ENCODE measurements at regions not wholly inside any gene's neighbourhood (a gene's known extent, or its start where the extent isn't known, plus 50 kb on each side); places are given as distances from the start of the nearest gene placed in this dataset.
"Not testable (repeated sequence)": the region's sequence is repeated elsewhere in the genome, so short reads cannot be mapped to it uniquely, and the experiment has no call there.

DNA sequence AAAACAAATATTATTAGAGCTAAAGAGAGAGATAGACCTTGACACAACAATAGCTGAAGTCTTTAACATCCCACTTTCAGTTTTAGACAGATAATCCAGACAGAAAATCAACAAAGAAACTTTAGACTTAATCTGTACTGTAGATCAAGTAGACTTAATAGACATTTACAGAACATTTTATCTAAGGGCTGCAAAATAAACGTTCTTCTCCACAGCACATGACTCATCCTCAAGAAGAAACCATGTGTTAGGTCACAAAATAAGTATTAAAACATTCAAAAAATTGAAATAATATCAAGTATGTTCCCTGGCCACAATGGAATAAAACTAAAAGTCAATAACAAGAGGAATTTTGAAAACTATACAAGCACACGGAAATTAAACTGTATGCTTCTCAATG is 1510.3 kb upstream of the PCDH10 start:
- DNase-seq (ENCODE audit: low read depth), result peak; percentile 1

DNA sequence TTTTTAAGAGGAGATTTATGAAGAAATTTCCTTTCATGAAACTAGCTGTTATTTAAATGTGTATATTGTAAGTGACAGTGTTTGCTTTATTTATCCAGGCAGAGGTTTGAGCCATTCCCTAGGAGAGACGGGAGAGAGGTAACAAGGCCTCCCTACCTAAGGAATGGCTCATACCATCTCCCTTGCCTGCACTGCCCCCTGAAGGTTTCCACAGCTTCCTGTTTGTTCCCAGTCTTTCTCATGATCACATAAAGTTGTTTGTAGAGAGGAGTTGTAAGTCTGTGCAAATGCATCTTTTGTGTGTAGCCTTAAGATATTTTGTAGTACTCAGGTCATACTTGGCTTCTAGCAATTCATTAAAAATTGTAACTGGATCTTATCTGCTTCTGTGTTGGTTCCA is 1504.5 kb upstream of the PCDH10 start:
- DNase-seq (ENCODE audit: low read depth), result peak; percentile 30

DNA sequence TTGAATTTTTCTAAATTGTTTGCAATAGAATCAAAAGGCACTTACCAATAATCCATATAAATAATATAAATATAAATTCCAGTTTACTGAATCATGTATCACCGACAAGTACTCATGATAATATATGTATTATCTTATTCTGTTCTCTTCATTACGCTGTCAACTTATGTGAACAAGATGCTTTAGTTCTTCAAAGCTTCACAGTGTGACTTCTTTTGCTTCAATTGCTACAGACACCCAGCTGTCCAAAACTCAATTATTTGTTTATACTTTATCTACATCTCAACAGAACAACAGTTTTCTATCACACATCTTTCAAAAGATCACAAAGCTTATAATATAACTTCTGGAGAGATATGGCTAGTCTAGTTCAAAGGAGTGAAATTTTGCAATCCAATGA is 1499.9 kb upstream of the PCDH10 start:
- DNase-seq (ENCODE audit: low read depth), result no peak

DNA sequence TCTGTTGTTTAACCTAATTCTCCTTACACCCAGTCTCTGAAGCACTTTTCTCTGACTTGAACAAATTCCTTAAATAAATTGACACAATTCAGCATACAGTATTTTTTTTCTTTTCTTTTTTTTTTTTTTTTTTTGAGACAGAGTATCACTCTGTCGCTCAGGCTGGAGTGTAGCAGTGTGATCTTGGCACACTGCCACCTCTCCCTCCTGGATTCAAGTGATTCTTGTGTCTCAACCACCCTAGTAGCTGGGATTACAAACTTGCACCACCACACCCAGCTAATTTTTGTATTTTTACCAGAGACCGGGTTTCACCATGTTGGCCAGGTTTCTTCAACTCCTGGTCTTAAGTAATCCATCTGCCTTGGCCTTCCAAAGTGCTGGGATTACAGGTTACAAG is 1498.1 kb upstream of the PCDH10 start:
- DNase-seq (ENCODE audit: low read depth), result no peak

DNA sequence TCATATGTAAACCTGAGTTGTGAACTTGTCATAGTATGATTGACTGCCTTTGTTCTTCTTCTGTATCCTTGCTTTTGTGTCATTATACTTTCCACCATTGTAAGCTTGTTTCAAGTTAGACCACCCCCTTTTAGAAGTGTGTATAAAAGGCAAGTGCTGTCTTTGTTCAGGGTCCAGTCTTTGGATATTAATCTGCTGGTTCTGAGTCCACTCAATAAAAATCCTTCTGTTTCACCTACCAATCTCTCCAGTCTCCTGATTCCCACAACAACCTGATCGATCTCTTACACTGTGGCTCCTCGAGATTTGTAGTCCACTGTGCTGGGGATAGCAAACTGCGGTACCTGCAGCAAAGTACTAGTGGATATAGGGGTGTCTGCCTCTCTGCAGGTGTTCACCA is 1465.8 kb upstream of the PCDH10 start:
- not testable (repeated sequence) for DNase-seq (ENCODE audit: low read depth)

DNA sequence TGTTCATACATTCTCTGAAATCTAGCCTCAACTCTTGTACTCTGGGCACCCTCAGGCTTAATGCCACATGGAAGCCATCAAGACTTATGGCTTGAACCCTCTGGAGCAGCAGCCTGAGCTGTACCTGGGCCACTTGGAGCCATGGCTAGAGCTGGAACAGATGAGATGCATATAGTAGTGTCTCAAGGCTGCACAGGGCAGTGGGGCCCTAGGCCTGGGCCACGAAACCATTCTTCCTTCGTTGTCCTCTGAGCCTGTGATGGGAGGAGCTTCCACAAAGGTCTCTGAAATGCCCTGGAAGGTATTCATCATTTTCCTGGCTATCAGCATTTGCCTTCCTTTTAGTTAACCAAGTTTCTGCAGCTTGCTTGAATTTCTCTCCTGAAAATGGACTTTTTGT is 1427.2 kb upstream of the PCDH10 start:
- no peak for DNase-seq (ENCODE audit: low read depth)

DNA sequence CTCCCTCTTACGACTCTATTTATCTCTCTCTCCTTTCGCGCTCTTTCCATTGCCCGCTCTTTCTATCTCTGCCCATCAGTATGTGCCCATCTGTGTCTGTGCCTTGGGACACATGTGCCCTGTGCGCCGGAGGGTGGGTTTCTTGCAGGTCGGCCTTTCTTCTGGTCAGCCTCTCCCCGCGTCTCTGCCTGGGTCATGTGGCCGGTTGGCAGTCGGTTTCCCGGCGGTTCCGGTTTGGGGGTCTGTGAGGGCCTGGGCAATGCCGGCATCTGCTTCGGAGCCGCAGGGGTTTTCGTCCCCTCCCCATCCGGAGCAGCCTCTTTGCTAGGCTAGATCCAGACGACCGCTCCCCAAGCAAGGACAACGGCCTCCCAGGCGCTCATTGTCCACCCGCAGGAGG is 1426.0 kb upstream of the PCDH10 start:
- DNase-seq (ENCODE audit: low read depth), result not testable (repeated sequence)

DNA sequence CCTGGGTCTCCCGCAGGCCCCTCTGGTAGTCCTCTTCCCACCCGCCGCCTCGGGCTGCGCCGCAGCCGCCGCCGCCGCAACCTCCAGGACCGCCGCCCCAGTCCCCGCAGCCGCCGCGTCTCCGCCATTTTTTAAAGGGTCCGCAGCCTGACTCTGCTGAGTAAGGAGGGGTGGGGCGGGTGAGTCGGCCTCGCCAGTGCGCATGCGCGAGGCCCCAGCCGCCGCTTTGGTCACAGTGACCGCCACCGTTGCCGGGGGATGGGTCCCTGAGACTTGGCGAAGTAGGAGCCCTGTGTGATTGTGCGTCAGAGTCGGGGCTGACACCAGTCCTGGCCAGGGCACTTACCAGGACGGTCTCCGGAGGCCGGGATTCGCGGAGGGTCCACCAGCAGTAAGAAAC is 1424.2 kb upstream of the PCDH10 start:
- DNase-seq (ENCODE audit: low read depth), result peak; percentile 1

DNA sequence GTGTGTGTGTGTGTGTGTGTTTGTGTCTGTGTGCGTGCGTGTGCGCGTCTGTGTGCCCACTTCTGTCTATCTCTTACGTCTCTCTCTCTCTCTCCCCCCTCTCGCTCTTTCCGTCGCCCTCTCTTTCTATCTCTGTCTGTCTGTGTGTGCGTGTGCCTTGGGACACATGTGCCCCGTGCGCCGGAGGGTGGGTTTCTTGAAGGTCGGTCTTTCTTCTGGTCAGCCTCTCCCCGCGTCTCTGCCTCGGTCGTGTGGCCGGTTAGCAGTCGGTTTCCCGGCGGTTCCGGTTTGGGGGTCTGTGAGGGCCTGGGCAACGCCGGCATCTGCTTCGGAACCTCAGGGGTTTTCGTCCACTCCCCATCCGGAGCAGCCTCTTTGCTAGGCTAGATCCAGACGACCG is 1423.6 kb upstream of the PCDH10 start:
- DNase-seq (ENCODE audit: low read depth), result not testable (repeated sequence)

DNA sequence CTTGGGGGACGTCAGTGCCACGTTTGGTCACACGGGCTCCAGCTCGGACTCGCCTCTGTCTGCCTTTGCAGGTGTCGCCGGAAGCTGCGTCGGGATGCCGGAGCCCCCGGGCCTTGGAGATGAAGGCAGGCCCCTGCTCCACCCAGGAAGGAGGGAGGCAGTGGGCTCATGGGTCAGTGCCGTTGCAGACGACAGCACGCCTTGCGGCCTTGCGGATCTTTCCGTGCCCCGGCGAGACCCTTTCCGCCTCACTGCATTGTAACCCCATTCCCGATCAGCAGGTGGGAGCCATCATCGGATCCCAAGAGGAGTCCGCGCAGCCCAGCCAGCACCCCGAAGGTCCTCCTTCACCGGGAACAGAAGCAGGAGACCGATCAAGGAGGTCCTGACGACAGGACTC is 1422.2 kb upstream of the PCDH10 start:
- not testable (repeated sequence) for DNase-seq (ENCODE audit: low read depth)

DNA sequence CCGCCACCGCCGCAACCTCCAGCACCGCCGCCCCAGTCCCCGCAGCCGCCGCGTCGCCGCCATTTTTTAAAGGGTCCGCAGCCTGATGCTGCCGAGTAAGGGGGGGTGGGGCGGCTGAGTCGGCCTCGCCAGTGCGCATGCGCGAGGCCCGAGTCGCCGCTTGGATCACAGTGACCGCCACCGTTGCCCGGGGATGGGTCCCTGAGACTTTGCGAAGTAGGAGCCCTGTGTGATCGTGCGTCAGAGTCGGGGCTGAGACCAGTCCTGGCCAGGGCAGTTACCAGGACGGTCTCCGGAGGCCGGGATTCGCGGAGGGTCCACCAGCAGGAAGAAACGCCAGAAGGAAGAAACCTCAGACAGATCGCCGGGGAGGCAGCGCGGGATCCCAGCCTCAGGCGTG is 1421.7 kb upstream of the PCDH10 start:
- DNase-seq (ENCODE audit: low read depth), result not testable (repeated sequence)

DNA sequence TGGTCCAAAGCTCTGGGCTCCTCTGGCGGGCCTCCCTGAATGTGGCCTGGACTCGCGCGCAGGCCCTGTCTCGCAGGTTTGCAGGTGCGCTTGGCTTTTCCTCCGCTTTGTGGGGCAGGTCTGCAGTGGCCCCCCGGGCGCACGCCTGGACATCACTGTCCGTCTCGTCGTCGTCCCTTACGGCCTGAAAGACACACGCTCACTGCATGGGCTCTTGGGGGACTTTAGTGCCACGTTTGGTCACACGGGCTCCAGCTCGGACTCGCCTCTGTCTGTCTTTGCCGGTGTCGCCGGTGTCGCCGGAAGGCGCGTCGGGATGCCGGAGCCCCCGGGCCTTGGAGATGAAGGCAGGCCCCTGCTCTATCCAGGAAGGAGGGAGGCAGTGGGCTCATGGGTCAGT is 1419.9 kb upstream of the PCDH10 start:
- not testable (repeated sequence) for DNase-seq (ENCODE audit: low read depth)

DNA sequence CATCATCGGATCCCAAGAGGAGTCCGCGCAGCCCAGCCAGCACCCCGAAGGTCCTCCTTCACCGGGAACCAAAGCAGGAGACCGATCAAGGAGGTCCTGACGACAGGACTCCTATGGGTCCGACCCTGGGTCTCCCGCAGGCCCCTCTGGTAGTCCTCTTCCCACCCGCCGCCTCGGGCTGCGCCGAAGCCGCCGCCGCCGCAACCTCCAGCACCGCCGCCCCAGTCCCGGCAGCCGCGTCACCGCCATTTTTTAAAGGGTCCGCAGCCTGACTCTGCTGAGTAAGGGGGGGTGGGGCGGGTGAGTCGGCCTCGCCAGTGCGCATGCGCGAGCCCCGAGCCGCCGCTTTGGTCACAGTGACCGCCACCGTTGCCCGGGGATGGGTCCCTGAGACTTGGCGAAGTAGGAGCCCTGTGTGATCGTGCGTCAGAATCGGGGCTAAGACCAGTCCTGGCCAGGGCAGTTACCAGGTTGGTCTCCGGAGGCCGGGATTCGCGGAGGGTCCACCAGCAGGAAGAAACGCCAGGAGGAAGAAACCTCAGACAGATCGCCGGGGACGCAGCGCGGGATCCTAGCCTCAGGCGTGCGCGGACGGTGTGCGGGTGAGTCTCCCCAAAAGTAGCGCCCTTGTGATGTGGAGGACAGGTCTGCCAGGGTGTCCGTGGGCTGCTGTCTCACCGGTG is 1419.2 kb upstream of the PCDH10 start:
- DNase-seq (ENCODE audit: low read depth), result not testable (repeated sequence)

DNA sequence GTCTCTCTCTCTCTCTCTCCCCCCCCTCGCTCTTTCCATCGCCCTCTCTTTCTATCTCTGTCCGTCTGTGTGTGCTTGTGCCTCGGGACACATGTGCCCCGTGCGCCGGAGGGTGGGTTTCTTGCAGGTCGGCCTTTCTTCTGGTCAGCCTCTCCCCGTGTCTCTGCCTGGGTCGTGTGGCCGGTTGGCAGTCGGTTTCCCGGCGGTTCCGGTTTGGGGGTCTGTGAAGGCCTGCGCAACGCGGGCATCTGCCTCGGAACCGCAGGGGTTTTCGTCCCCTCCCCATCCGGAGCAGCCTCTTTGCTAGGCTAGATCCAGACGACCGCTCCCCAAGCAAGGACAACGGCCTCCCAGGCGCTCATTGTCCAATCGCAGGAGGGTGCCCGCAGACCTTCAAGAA is 1418.5 kb upstream of the PCDH10 start:
- DNase-seq (ENCODE audit: low read depth), result not testable (repeated sequence)

DNA sequence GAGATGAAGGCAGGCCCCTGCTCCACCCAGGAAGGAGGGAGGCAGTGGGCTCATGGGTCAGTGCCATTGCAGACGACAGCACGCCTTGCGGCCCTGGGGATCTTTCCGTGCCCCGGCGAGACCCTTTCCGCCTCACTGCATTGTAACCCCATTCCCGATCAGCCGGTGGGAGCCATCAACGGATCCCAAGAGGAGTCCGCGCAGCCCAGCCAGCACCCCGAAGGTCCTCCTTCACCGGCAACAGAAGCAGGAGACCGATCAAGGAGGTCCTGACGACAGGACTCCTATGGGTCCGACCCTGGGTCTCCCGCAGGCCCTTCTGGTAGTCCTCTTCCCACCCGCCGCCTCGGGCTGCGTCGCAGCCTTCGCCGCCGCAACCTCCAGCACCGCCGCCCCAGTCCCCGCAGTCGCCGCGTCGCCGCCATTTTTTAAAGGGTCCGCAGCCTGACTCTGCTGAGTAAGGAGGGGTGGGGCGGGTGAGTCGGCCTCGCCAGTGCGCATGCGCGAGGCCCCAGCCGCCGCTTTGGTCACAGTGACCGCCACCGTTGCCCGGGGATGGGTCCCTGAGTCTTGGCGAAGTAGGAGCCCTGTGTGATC is 1417.0 kb upstream of the PCDH10 start:
- not testable (repeated sequence) for DNase-seq (ENCODE audit: low read depth)

DNA sequence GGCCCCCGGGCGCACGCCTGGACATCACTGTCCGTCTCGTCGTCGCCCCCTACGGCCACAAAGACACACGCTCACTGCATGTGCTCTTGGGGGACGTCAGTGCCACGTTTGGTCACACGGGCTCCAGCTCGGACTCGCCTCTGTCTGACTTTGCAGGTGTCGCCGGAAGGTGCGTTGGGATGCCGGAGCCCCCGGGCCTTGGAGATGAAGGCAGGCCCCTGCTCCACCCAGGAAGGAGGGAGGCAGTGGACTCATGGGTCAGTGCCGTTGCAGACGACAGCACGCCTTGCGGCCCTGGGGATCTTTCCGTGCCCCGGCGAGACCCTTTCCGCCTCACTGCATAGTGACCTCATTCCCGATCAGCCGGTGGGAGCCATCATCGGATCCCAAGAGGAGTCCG is 1414.8 kb upstream of the PCDH10 start:
- DNase-seq (ENCODE audit: low read depth), result not testable (repeated sequence)

DNA sequence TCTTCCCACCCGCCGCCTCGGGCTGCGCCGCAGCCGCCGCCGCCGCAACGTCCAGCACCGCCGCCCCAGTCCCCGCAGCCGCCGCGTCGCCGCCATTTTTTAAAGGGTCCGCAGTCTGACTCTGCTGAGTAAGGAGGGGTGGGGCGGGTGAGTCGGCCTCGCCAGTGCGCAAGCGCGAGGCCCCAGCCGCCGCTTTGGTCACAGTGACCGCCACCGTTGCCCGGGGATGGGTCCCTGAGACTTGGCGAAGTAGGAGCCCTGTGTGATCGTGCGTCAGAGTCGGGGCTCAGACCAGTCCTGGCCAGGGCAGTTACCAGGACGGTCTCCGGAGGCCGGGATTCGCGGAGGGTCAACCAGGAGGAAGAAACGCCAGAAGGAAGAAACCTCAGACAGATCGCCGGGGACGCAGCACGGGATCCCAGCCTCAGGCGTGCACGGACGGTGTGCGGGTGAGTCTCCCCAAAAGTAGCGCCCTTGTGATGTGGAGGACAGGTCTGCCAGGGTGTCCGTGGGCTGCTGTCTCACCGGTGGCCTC is 1414.2 kb upstream of the PCDH10 start:
- DNase-seq (ENCODE audit: low read depth), result not testable (repeated sequence)

DNA sequence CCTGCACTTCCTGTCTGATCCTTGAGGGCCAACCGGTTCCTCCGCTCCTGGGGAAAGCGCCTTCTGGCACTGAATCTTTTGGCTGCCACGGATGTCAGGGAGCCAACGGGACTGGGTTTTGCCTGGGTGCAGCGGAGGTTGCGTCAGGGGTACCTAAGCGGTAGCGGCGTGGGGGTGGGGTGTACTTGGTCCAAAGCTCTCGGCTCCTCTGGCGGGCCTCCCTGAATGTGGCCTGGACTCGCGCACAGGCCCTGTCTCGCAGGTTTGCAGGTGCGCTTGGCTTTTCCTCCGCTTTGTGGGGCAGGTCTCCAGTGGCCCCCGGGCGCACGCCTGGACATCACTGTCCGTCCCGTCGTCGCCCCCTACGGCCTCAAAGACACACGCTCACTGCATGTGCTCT is 1410.1 kb upstream of the PCDH10 start:
- not testable (repeated sequence) for DNase-seq (ENCODE audit: low read depth)

DNA sequence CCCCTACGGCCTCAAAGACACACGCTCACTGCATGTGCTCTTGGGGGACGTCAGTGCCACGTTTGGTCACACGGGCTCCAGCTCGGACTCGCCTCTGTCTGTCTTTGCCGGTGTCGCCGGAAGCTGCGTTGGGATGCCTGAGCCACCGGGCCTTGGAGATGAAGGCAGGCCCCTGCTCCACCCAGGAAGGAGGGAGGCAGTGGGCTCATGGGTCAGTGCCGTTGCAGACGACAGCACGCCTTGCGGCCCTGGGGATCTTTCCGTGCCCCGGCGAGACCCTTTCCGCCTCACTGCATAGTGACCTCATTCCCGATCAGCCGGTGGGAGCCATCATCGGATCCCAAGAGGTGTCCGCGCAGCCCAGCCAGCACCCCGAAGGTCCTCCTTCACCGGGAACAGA is 1407.3 kb upstream of the PCDH10 start:
- not testable (repeated sequence) for DNase-seq (ENCODE audit: low read depth)

DNA sequence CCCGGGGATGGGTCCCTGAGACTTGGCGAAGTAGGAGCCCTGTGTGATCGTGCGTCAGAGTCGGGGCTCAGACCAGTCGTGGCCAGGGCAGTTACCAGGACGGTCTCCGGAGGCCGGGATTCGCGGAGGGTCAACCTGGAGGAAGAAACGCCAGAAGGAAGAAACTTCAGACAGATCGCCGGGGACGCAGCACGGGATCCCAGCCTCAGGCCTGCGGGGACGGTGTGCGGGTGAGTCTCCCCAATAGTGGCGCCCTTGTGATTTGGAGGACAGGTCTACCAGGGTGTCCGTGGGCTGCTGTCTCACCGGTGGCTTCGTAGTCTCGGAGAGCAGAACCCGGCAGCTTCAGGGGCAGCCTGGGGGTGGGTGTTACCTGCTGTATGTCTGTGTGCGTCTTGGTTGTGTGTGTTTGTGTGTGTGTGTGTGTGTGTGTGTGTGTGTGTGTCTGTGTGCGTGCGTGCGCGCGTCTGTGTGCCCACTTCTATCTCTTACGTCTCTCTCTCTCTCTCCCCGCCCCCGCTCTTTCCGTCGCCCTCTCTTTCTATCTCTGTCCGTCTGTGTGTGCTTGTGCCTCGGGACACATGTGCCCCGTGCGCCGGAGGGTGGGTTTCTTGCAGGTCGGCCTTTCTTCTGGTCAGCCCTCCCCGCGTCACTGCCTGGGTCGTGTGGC is 1406.4 kb upstream of the PCDH10 start:
- DNase-seq (ENCODE audit: low read depth), result not testable (repeated sequence)

DNA sequence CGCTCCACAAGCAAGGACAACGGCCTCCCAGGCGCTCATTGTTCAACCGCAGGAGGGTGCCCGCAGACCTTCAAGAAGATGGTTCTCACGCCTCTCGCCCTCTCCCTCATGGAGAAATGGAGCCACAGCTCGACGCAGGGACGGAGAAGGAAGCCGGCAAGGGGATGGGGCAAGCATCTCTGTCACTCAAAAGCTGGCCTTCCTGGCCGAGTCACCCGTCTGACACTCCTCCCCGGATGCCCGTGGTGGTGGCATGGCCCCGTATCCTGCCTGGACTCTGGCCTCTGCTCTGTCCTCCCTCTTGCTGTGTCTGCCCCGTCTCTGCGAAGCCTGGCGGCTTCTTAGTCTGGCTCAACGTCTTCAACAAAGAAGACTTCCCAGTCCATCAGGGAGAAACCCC is 1405.7 kb upstream of the PCDH10 start:
- not testable (repeated sequence) for DNase-seq (ENCODE audit: low read depth)

DNA sequence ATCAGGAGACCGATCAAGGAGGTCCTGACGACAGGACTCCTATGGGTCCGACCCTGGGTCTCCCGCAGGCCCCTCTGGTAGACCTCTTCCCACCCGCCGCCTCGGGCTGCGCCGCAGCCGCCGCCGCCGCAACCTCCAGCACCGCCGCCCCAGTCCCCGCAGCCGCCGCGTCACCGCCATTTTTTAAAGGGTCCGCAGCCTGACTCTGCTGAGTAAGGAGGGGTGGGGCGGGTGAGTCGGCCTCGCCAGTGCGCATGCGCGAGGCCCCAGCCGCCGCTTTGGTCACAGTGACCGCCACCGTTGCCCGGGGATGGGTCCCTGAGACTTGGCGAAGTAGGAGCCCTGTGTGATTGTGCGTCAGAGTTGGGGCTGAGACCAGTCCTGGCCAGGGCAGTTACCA is 1401.9 kb upstream of the PCDH10 start:
- not testable (repeated sequence) for DNase-seq (ENCODE audit: low read depth)

DNA sequence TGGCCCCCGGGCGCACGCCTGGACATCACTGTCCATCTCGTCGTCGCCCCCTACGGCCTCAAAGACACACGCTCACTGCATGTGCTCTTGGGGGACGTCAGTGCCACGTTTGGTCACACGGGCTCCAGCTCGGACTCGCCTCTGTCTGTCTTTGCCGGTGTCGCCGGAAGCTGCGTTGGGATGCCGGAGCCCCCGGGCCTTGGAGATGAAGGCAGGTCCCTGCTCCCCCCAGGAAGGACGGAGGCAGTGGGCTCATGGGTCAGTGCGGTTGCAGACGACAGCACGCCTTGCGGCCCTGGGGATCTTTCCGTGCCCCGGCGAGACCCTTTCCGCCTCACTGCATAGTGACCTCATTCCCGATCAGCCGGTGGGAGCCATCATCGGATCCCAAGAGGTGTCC is 1399.9 kb upstream of the PCDH10 start:
- not testable (repeated sequence) for DNase-seq (ENCODE audit: low read depth)

Data from fibroblast of the conjunctiva (primary cell).